ENCODE measurements at regions not wholly inside any gene's neighbourhood (a gene's known extent, or its start where the extent isn't known, plus 50 kb on each side); places are given as distances from the start of the nearest gene placed in this dataset.

- ATAC-seq (replicated peaks in 1 of 2): peak; percentile 38 to 48
- no peak for DNase-seq
- peaks cover 3% of the 10 kb centered on the region in 2 donors for H3K9me3 Mint-ChIP-seq
- H3K4me1 Mint-ChIP-seq (ENCODE audit: low read depth): peaks cover 96% of the 10 kb centered on the region
- H3K27ac Mint-ChIP-seq: peak overlapping the region; percentile 75
- H3K4me3 Mint-ChIP-seq: peak overlapping the region; percentile 70 to 72
- no peaks in the 10 kb centered on the region for H3K36me3 Mint-ChIP-seq (ENCODE audit: insufficient read depth in 2 of 2)
- peaks cover 8% of the 10 kb centered on the region for H3K27me3 Mint-ChIP-seq (ENCODE audit: low read depth)
Observed at GRCh38 chr2:215746887-215747615, 266.3 kb downstream of the MREG start.

DNA sequence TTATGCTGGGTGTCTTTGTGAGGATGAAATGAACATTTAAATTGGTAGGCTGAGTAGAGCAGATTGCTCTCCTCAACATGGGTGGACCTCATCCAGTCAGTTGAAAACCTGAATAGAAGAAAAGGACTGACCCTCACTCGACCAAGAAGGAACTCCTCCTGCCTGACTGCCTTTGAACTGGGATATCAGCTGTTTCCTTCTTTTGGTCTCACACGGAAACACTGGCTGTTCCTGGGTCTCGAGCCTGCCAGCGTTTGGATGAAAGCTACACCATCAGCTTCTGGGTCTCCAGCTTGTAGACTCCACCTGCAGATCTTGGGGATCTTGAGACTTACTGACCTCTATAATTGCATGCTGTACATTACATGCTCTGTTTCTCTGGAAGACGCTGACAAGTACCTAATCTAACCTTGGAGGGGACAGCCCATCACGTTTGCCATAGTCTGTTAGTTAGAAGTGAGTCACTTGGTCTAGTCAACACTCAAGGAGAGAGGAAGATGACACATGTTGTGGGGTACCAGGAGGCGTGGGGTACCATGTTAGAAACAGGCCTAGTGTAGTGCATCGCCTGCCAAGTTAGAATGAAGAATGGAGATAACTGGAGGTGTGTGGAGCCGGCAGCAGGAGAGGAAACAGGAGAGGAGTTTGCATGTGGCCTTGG, 267.0 kb downstream of the MREG start:
- Mint-ChIP-seq H3K4me3 (peak overlapping the region; percentile 70 to 72), H3K36me3 (ENCODE audit: insufficient read depth in 2 of 2) (no peaks in the 10 kb centered on the region), H3K4me1 (ENCODE audit: low read depth) (peaks cover 93% of the 10 kb centered on the region), H3K9me3 (peaks cover 3% of the 10 kb centered on the region in 2 donors), H3K27me3 (ENCODE audit: low read depth) (peaks cover 8% of the 10 kb centered on the region), H3K27ac (peak overlapping the region; percentile 75)
- peak; percentile 61 to 72 for DNase-seq
- ATAC-seq (replicated peaks in 1 of 2): peak; percentile 91 to 93

- DNase-seq (peak; percentile 26 to 45), ATAC-seq (replicated peaks in 1 of 2) (peak; percentile 50 to 59)
- peaks cover 82% of the 10 kb centered on the region for H3K4me1 Mint-ChIP-seq (ENCODE audit: low read depth)
- peak overlapping the region; percentile 47 for H3K27ac Mint-ChIP-seq
- H3K36me3 Mint-ChIP-seq (ENCODE audit: insufficient read depth in 2 of 2): no peaks in the 10 kb centered on the region
- H3K27me3 Mint-ChIP-seq (ENCODE audit: low read depth): peaks cover 8% of the 10 kb centered on the region
- H3K9me3 Mint-ChIP-seq: peaks cover 3% of the 10 kb centered on the region in 2 donors
- peak overlapping the region; percentile 48 to 70 for H3K4me3 Mint-ChIP-seq
Observed at GRCh38 chr2:215745331-215745730, 268.0 kb downstream of the MREG start.

GRCh38 chr2:215744514-215744913, 268.8 kb downstream of the MREG start:
- Mint-ChIP-seq H3K27ac (no peak overlapping the region), H3K4me3 (no peak overlapping the region), H3K9me3 (peaks cover 3% of the 10 kb centered on the region in 2 donors), H3K36me3 (ENCODE audit: insufficient read depth in 2 of 2) (no peaks in the 10 kb centered on the region), H3K27me3 (ENCODE audit: low read depth) (peaks cover 8% of the 10 kb centered on the region), H3K4me1 (ENCODE audit: low read depth) (peaks cover 74% of the 10 kb centered on the region)
- no peak for DNase-seq
- no peak for ATAC-seq (replicated peaks in 1 of 2)

DNA sequence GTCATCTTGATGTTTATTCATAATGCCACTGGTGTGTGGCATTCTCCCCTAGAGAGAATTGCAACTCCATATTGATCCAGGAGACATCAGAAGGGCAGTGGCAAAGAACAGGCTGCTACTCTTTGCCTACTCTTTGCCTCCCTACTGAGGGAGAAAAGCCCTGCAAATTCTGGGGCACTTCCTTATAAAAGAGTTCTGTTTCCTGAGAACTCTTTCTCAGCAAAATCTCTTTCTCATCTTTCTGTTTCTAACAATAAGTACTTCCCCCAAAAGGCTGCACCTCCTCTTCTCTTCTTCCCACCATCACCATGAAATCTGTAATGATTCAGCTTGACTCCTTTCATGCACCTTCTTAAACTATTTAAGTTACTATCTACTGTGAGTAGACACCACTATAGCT, 270.3 kb downstream of the MREG start:
- Mint-ChIP-seq H3K27ac (peak overlapping the region; percentile 5), H3K9me3 (peaks cover 3% of the 10 kb centered on the region in 2 donors), H3K36me3 (ENCODE audit: insufficient read depth in 2 of 2) (peaks cover 0 to 1% of the 10 kb centered on the region in 2 donors), H3K27me3 (ENCODE audit: low read depth) (peaks cover 6% of the 10 kb centered on the region), H3K4me1 (ENCODE audit: low read depth) (peaks cover 60% of the 10 kb centered on the region), H3K4me3 (peak overlapping the region in 1 of 2 donors; percentile 1)
- ATAC-seq (replicated peaks in 1 of 2) (no peak), DNase-seq (no peak)

DNA sequence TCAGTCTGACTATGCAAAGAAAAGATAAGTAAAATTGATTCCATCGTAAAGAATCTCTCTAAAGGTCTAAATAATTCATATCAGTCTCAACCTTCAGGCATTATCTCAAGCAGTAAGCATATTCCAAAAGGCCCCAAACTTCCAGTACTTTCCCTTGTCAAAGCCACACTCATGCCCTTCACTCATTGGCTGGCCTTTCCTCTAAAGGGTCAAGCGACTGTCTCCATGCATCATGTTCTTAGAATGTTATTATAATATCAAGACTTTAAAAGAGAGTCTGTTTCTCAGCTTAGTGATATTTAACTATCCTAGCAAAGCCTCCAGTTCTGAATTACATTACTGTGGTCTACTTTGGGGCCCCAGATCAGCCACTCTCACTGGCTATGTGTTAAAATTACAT, 271.3 kb downstream of the MREG start:
- Mint-ChIP-seq H3K36me3 (ENCODE audit: insufficient read depth in 2 of 2) (peaks cover 0 to 1% of the 10 kb centered on the region in 2 donors), H3K27me3 (ENCODE audit: low read depth) (peaks cover 13% of the 10 kb centered on the region), H3K4me1 (ENCODE audit: low read depth) (peaks cover 57% of the 10 kb centered on the region), H3K4me3 (peak overlapping the region in 1 of 2 donors; percentile 20), H3K9me3 (peaks cover 3% of the 10 kb centered on the region in 2 donors), H3K27ac (peak overlapping the region; percentile 61)
- ATAC-seq (replicated peaks in 1 of 2) (no peak), DNase-seq (no peak)

DNA sequence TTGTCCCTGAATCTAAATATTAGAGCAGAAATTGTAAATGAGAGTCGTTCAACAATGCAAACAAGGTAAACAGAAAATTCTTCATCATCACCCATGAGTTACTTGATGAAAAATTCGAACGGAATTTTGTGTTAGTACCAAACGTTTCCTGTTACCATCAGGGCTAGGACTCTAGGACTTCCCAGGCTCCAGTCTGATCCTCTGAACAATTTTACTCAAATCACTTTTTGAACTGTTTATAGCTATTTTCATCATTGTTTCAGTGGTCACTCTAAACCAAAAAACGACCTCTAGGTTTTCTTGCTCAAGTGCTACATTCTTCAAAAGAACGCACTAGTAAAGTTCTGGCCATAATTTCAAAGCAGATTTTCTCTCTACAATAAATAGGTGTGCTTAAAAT, 273.3 kb downstream of the MREG start:
- H3K9me3 Mint-ChIP-seq: peaks cover 0 to 3% of the 10 kb centered on the region in 2 donors

GRCh38 chr2:215738351-215738750, 275.0 kb downstream of the MREG start:
- ATAC-seq (replicated peaks in 1 of 2) (no peak), DNase-seq (no peak)
- peaks cover 2 to 3% of the 10 kb centered on the region in 2 donors for H3K9me3 Mint-ChIP-seq
- peaks cover 24% of the 10 kb centered on the region for H3K4me1 Mint-ChIP-seq (ENCODE audit: low read depth)
- H3K27ac Mint-ChIP-seq: no peak overlapping the region
- peaks cover 0 to 1% of the 10 kb centered on the region in 2 donors for H3K36me3 Mint-ChIP-seq (ENCODE audit: insufficient read depth in 2 of 2)
- H3K4me3 Mint-ChIP-seq: no peak overlapping the region
- H3K27me3 Mint-ChIP-seq (ENCODE audit: low read depth): peaks cover 13% of the 10 kb centered on the region

More for the DNA sequence above, 273.3 kb downstream of the MREG start:
- DNase-seq: no peak
- no peak for ATAC-seq (replicated peaks in 1 of 2)
- Mint-ChIP-seq H3K36me3 (ENCODE audit: insufficient read depth in 2 of 2) (peaks cover 0 to 1% of the 10 kb centered on the region in 2 donors), H3K4me1 (ENCODE audit: low read depth) (peaks cover 37% of the 10 kb centered on the region), H3K27me3 (ENCODE audit: low read depth) (peaks cover 13% of the 10 kb centered on the region), H3K27ac (no peak overlapping the region), H3K4me3 (no peak overlapping the region)

GRCh38 chr2:215737477-215737876, 275.9 kb downstream of the MREG start:
- H3K4me3 Mint-ChIP-seq: no peak overlapping the region
- H3K9me3 Mint-ChIP-seq: peaks cover 0 to 2% of the 10 kb centered on the region in 2 donors
- H3K4me1 Mint-ChIP-seq (ENCODE audit: low read depth): peaks cover 16% of the 10 kb centered on the region
- ATAC-seq (replicated peaks in 1 of 2) (no peak), DNase-seq (no peak)
- H3K27me3 Mint-ChIP-seq (ENCODE audit: low read depth): peaks cover 13% of the 10 kb centered on the region
- H3K36me3 Mint-ChIP-seq (ENCODE audit: insufficient read depth in 2 of 2): peaks cover 0 to 1% of the 10 kb centered on the region in 2 donors
- no peak overlapping the region for H3K27ac Mint-ChIP-seq

DNA sequence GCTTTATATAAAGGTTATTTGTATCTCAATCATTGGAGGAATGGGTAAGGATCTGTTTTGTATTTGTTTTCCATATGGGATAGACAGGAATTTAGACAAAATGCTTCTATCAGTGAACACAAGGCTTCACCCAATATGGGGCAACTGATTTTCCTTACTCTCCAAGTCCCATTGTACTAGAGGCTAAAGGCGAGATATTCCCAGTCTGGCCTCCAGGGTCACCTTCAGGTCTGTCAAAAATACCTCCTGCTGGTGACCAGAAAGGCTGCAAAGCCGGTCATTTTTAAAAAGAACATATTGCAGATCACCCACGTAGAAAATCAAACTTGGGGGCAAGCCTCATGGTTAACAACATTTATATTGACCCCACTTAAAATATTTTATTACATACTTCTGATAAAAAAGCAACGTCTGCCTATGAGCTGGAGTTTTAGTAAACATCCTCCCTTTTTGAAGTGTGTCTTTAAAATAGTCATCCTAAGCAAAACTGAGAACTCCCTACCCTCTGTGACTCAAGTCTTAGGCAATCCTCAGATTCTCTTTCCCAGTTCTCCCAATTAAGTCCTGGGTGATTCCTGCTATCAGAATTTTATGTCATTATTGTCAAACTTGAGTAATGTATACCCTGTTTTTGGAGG, 276.6 kb downstream of the MREG start:
- DNase-seq (no peak), ATAC-seq (replicated peaks in 1 of 2) (no peak)
- Mint-ChIP-seq H3K4me3 (no peak overlapping the region), H3K27ac (no peak overlapping the region), H3K4me1 (ENCODE audit: low read depth) (peaks cover 8% of the 10 kb centered on the region), H3K36me3 (ENCODE audit: insufficient read depth in 2 of 2) (peaks cover 0 to 1% of the 10 kb centered on the region in 2 donors), H3K9me3 (peaks cover 0 to 2% of the 10 kb centered on the region in 2 donors), H3K27me3 (ENCODE audit: low read depth) (peaks cover 13% of the 10 kb centered on the region)

GRCh38 chr2:215731108-215731658, 282.2 kb downstream of the MREG start:
- DNase-seq (no peak), ATAC-seq (replicated peaks in 1 of 2) (no peak)
- Mint-ChIP-seq H3K27me3 (ENCODE audit: low read depth) (no peaks in the 10 kb centered on the region), H3K27ac (no peak overlapping the region), H3K36me3 (ENCODE audit: insufficient read depth in 2 of 2) (no peaks in the 10 kb centered on the region), H3K9me3 (peaks cover 0 to 2% of the 10 kb centered on the region in 2 donors), H3K4me3 (no peak overlapping the region), H3K4me1 (ENCODE audit: low read depth) (peaks cover 16% of the 10 kb centered on the region)

- Mint-ChIP-seq H3K9me3 (peaks cover 0 to 2% of the 10 kb centered on the region in 2 donors), H3K27me3 (ENCODE audit: low read depth) (peaks cover 5% of the 10 kb centered on the region), H3K27ac (no peak overlapping the region), H3K4me3 (no peak overlapping the region), H3K36me3 (ENCODE audit: insufficient read depth in 2 of 2) (no peaks in the 10 kb centered on the region), H3K4me1 (ENCODE audit: low read depth) (peaks cover 16% of the 10 kb centered on the region)
- no peak for DNase-seq
- ATAC-seq (replicated peaks in 1 of 2): no peak
Observed at GRCh38 chr2:215729985-215730620, 283.2 kb downstream of the MREG start.
